Osteocyte (in vitro differentiated cells): ENCODE measurements at regions not wholly inside any gene's neighbourhood (a gene's known extent, or its start where the extent isn't known, plus 50 kb on each side); places are given as distances from the start of the nearest gene placed in this dataset.
A peak's percentile ranks its signal among the peaks of the same experiment; 100 is the strongest.

ENCODE experiments used
- DNase-seq: peaks from one replicate; pipeline ENCODE4 v3.0.0; 2021; ENCODE audit warnings: mixed read lengths; ENCODE audit not compliant: unreplicated experiment; ENCODE audit errors: extremely low spot score
- H3K27ac Mint-ChIP-seq: one replicate; pipeline ENCODE4 v1.8.0; 2021; ENCODE audit warnings: mild to moderate bottlenecking, mixed read lengths; ENCODE audit not compliant: unreplicated experiment
- H3K27me3 Mint-ChIP-seq: one replicate; pipeline ENCODE4 v1.8.0; 2021; ENCODE audit warnings: mixed read lengths; ENCODE audit not compliant: unreplicated experiment
- H3K36me3 Mint-ChIP-seq: one replicate; pipeline ENCODE4 v1.8.0; 2021; ENCODE audit warnings: mixed read lengths; ENCODE audit not compliant: unreplicated experiment
- H3K4me1 Mint-ChIP-seq: one replicate; pipeline ENCODE4 v1.8.0; 2021; ENCODE audit warnings: mixed read lengths; ENCODE audit not compliant: unreplicated experiment
- H3K4me3 Mint-ChIP-seq: one replicate; pipeline ENCODE4 v1.8.0; 2021; ENCODE audit warnings: mild to moderate bottlenecking, moderate library complexity, mixed read lengths; ENCODE audit not compliant: unreplicated experiment
- H3K9me3 Mint-ChIP-seq: one replicate; pipeline ENCODE4 v1.8.0; 2021; ENCODE audit warnings: mixed read lengths; ENCODE audit not compliant: unreplicated experiment
- CTCF ChIP-seq: fragments of 200-600 bp; sonication (generic); IDR thresholded peaks from 2 replicates; pipeline ENCODE4 v1.5.0; 2021; ENCODE audit warnings: antibody characterized with exemption, mild to moderate bottlenecking, moderate library complexity

DNA sequence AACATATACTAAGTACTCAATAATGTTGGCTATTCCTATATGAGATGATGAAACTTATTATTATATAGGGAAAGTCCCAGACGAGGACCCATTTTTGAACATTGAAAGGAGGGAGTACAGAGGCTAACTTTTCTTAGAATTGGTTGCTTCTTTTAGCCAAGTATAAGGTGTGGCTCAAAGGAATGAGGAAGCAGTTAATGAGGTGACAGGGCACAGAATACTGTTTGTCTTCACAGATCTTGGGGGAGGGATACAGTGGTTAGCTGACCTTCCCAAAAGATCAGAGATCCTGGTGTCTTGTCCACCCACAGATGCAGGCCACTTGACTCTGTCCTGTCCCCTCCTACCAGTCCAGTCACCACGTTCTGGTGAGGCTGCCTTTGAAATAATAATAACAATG is 67.8 kb upstream of the EPB41L1 start:
- H3K36me3 Mint-ChIP-seq: no peaks in the 10 kb centered on the region
- peaks cover 10% of the 10 kb centered on the region for H3K4me1 Mint-ChIP-seq
- DNase-seq: no peak
- no peak overlapping the region for H3K4me3 Mint-ChIP-seq
- H3K27me3 Mint-ChIP-seq: peaks cover 5% of the 10 kb centered on the region
- H3K9me3 Mint-ChIP-seq: peaks cover 8% of the 10 kb centered on the region
- no peak overlapping the region for H3K27ac Mint-ChIP-seq
- no peak for TF ChIP-seq CTCF

DNA sequence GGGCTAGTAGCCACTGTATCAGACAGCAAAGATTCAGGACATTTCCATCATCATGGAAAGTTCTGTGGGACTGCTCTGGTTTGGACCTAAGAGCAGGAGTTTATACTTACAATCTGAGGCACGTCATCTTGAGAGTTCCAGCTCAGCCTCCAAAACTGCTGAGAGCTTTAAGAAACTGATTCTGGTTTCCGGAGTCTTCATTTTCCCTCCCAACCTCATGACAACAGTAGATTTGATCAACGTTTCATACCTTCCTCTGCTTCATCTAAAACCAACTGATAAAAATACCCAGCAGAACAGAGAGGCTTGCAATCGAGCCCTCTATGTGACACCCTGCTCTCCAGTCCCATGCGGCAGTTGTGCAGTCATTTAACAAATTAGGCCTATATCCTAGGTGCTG is 64.3 kb upstream of the EPB41L1 start:
- Mint-ChIP-seq H3K27ac (no peak overlapping the region), H3K36me3 (no peaks in the 10 kb centered on the region), H3K27me3 (peaks cover 5% of the 10 kb centered on the region), H3K4me3 (no peak overlapping the region), H3K9me3 (no peaks in the 10 kb centered on the region), H3K4me1 (peaks cover 21% of the 10 kb centered on the region)
- TF ChIP-seq CTCF: no peak
- DNase-seq: no peak

- H3K4me3 Mint-ChIP-seq: peak overlapping the region; percentile 63
- TF ChIP-seq CTCF: no peak
- H3K36me3 Mint-ChIP-seq: no peaks in the 10 kb centered on the region
- H3K27ac Mint-ChIP-seq: no peak overlapping the region
- peaks cover 5% of the 10 kb centered on the region for H3K27me3 Mint-ChIP-seq
- peaks cover 22% of the 10 kb centered on the region for H3K4me1 Mint-ChIP-seq
- no peak for DNase-seq
- H3K9me3 Mint-ChIP-seq: no peaks in the 10 kb centered on the region
Observed at GRCh38 chr20:36091561-36092397, 62.8 kb upstream of the EPB41L1 start.

DNA sequence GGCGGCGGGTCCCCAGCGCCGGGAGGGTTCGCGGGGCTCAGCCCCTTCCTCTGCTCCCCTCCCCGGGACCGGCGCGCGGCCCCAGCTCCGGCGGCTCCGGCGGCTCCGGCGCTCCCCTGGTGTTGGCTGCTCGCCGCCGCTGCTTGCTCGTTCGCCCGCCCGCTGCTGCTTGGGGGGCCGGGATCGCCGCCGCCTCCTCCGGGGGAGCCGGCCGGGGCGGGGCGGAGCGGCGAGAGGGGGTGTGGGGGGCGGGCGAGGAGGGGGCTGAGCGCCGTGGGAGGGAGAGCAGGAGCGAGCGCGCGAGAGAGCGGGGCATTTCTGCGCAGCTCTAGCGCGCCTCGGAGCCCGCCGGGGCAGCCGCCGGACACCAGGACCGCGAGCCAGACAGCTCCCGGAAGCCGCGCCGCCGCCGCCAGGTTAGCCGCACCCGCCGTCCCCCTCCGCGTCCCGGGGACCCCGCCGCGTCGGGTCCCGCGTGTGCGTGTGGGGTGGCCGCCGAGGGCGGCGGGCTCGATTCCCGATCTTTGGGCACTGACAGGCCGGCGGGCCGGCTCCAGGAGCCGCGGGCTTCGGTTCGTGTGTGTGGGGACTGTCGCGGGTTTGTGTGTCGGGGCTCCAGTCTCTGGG is 62.0 kb upstream of the EPB41L1 start:
- H3K27ac Mint-ChIP-seq: peak overlapping the region; percentile 57
- peaks cover 5% of the 10 kb centered on the region for H3K27me3 Mint-ChIP-seq
- peak overlapping the region; percentile 88 for H3K4me3 Mint-ChIP-seq
- H3K36me3 Mint-ChIP-seq: no peaks in the 10 kb centered on the region
- no peak for TF ChIP-seq CTCF
- DNase-seq: no peak
- peaks cover 29% of the 10 kb centered on the region for H3K4me1 Mint-ChIP-seq
- H3K9me3 Mint-ChIP-seq: no peaks in the 10 kb centered on the region

DNA sequence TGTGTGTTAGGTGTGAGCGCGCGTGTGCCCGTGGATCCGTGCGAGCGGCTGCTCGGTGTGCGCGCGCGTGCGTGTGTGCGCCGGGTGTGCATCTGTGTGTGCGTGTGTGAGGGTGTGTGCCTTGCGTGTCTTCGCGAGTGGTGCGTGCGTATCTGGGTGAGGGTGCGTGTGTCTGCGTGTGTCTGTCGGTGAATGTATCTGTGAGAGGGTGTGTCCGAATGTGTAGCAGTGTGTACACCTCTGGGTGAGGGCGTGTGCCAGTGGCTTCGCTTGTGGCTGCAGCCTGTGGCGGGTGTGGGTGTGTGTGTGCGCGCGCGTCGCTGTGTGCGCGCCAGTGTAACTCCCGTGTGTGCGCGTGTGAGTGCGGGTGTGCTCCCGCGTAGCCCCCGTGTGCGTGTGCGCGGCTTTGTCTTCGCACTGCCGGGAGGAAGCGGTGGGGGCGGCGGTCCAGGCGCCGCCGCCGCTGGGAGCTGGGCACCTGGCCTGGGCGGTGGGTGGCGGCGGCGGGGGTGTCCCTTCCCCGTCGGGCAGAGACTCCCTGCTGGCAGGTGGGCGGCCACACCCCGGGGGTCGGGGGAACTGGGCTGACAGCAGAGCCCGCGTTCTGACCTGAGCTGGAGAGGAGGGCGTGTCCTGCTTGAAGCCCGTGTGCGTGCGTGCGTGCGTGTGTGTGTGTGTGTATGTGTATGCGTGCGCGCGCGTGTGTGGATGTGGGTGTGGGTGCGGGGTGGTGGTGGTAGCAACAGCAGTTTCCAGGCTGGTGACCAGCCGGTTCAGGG is 61.3 kb upstream of the EPB41L1 start:
- peak overlapping the region; percentile 88 for H3K4me3 Mint-ChIP-seq
- no peak for DNase-seq
- H3K36me3 Mint-ChIP-seq: no peaks in the 10 kb centered on the region
- H3K27ac Mint-ChIP-seq: peak overlapping the region; percentile 57
- H3K27me3 Mint-ChIP-seq: peaks cover 5% of the 10 kb centered on the region
- peaks cover 36% of the 10 kb centered on the region for H3K4me1 Mint-ChIP-seq
- H3K9me3 Mint-ChIP-seq: no peaks in the 10 kb centered on the region
- no peak for TF ChIP-seq CTCF
